ENCODE measurements at regions not wholly inside any gene's neighbourhood (a gene's known extent, or its start where the extent isn't known, plus 50 kb on each side); places are given as distances from the start of the nearest gene placed in this dataset.

DNA sequence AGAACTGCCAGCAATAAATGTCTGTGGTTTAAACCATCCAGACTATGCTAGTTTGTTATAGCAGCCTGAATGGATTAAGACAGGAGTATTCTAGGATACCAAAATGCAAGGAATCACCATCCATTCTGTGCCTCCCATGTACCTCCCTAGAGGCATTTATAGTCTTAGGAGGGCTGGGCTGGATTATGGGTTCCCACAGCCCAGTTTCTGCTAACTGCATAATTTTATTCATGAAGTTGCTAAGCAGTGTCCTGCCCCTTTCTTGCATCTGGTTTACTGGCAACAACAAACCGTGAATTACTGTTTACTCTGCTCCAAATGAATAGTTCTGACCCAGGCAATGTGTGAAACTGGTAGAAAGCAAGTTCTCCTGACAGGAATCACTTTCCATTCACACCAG lies 67.1 kb upstream of the PRKX start:
- DNase-seq (ENCODE audit: low spot score), result no peak

DNA sequence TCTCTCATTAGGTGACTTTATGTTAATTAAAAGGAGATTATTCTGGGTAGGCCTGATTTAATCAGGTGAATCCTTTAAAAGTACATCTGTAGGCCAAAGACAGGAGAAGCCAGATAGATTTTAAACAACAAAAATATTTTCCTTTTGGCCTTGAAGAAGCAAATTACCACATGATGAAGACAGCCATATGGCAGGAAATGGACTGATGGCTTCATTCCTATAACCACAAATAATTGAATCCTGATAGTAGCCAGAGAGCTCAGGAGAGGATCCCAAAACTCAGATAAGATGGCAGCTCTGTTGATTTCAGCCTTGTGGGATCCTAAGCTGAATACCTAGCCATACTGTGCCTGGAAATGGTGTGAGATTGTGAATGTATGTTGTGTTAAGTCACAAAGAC lies 66.1 kb upstream of the PRKX start:
- DNase-seq (ENCODE audit: low spot score), result no peak

DNA sequence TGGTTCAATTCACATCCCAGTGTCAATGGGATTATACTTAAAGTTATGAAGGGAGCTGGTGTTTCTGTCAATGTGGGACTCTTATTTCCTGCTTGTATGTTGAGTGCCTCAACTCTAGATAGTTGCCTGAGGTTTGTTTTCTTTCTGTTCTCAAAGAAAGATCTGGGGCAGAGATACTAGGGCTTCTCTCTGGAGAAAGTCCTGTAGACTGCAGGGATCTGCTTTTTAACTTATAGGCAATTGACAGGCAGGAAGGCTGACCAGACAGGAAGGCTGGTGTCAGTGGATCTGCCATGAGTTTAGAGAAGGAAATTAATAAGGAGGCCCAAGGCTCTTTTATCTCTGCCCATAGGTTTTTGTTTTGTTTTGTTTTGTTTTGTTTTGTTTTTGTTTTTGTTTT lies 64.0 kb upstream of the PRKX start:
- no peak for DNase-seq (ENCODE audit: low spot score)

DNA sequence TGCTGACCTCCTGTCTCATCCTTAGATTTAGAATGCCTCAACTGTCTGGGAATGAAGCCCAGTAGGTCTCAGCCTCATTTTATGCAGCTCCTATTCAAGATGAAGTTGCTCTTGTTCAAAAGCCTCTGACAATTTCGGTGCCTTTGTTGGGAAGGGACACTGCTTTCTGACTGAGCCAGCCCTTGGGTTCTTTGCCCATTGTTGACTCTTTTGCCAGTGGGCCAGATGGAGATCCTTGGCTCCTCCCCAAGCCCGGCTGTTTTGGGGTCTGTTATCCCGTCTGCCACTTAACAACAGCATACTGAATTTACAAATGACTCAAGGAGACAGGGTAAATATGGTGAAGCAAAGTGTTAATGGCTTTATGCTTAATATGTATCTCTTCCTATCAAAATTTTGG lies 58.3 kb upstream of the PRKX start:
- no peak for DNase-seq (ENCODE audit: low spot score)

DNA sequence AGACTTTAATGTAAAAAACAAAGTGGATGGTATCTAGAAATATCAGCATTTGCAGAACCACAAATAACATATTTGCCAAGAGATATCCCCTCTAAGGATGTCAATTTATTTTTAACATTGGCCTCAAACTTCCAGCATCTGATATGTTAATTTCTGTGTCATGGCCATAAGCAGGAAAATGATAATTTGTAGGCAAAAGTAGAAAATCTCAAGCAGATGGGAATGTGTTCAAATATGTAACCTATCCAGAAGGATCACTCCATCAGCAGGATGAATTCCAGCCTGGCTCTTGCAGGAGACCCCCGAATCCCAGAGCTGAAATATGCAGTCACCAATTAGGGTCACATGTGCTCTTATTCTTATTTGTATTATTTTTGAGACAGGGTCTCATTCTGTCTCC lies 55.4 kb upstream of the PRKX start:
- no peak for DNase-seq (ENCODE audit: low spot score)
